ENCODE measurements at regions not wholly inside any gene's neighbourhood (a gene's known extent, or its start where the extent isn't known, plus 50 kb on each side); places are given as distances from the start of the nearest gene placed in this dataset.

DNA sequence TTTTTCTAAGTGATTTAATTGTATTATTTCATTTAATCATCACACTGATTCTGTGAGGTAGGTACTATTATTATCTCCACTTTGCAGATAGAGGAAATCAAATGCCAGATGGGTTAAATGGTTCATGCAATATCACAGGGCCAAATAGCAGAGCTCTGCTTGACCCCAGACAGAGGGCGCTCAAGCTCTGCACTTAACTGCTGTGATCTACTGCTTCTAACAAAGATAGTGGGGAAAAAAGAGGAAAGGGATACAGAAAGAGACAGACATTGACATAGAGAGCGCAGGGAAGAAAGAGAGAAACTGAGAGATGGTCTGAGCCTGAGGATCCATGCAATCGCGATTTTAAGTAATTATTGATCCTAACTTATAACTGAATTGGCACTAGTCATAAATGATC is 279.1 kb upstream of the THRB start:
- no peak overlapping the region for H3K4me3 ChIP-seq
- ATAC-seq (peak; percentile 88), FAIRE-seq (peak; percentile 49), DNase-seq (ENCODE audit: extremely low read depth in 1 of 4, low spot score in 3 of 4) (peak in 3 of 4 experiments; percentile 13 to 56 (median 17))
- no peak overlapping the region for H3K27ac ChIP-seq (ENCODE audit: extremely low read depth, low read depth, low read length)
- H3K27me3 ChIP-seq (ENCODE audit: control insufficient read depth in 2 of 2, insufficient read depth in 2 of 2, low read length in 2 of 2): no peaks in the 10 kb centered on the region
- POLR2A ChIA-PET: interaction anchor here (0.5 to 0.6 kb wide), 2 partner anchors 9 to 771 kb away, joined by 3 read pairs; no protein-coding TSS in a partner anchor
- no peak overlapping the region for H3K9ac ChIP-seq (ENCODE audit: insufficient read depth in 1 of 2, low read depth in 2 of 2, low read length in 2 of 2)
- H3K79me2 ChIP-seq (ENCODE audit: control insufficient read depth, insufficient read depth, low read length): no peaks in the 10 kb centered on the region
- 3% methylated on average over 4 of the region's 4 CpGs for WGBS (ENCODE audit: insufficient coverage, low coverage, missing lambda C conversion rate)
- H3K9me3 ChIP-seq (replicated peaks; ENCODE audit: control insufficient read depth, insufficient read depth, low read depth, low read length): no peaks in the 10 kb centered on the region
- H3K4me1 ChIP-seq (replicated peaks in 1 of 2; ENCODE audit: control insufficient read depth in 2 of 2, insufficient read depth in 2 of 2, low read length in 2 of 2): no peaks in the 10 kb centered on the region
- no peak overlapping the region for H3K4me2 ChIP-seq (ENCODE audit: insufficient read depth, low read length)
- H3K9me1 ChIP-seq (ENCODE audit: control insufficient read depth, insufficient read depth, low read length): no peaks in the 10 kb centered on the region
- in situ Hi-C loops (cut with MboI) (no loop called here), intact Hi-C loops (cut with micrococcal nuclease) (loop anchor here (1.0 kb wide), 1 partner anchor 819 kb away; no protein-coding TSS in a partner anchor)
- CTCF ChIA-PET (ENCODE audit: low intra/inter-chr PET ratio): interaction anchor here (0.7 to 1.2 kb wide), 2 partner anchors 819 to 820 kb away, joined by 3 to 4 read pairs; no protein-coding TSS in a partner anchor
- H2AFZ ChIP-seq (ENCODE audit: low read depth, low read length): no peak overlapping the region
- H4K20me1 ChIP-seq (replicated peaks; ENCODE audit: control insufficient read depth, insufficient read depth, low read length): no peaks in the 10 kb centered on the region
- no peaks in the 10 kb centered on the region for H3K36me3 ChIP-seq (ENCODE audit: control insufficient read depth, insufficient read depth, low read length)
- BruUV-seq (replicated peaks): no TSS peak
- no peak for TF ChIP-seq KLF13 (tag; IDR thresholded peaks at IDR 0.05; ENCODE audit: borderline replicate concordance, low read depth)
- no peak for TF ChIP-seq ZNF507 (tag; conservative IDR thresholded peaks at IDR 0.05)
- no peak for TF ChIP-seq HLTF (IDR thresholded peaks at IDR 0.05)
- TF ChIP-seq, protein P1, sequence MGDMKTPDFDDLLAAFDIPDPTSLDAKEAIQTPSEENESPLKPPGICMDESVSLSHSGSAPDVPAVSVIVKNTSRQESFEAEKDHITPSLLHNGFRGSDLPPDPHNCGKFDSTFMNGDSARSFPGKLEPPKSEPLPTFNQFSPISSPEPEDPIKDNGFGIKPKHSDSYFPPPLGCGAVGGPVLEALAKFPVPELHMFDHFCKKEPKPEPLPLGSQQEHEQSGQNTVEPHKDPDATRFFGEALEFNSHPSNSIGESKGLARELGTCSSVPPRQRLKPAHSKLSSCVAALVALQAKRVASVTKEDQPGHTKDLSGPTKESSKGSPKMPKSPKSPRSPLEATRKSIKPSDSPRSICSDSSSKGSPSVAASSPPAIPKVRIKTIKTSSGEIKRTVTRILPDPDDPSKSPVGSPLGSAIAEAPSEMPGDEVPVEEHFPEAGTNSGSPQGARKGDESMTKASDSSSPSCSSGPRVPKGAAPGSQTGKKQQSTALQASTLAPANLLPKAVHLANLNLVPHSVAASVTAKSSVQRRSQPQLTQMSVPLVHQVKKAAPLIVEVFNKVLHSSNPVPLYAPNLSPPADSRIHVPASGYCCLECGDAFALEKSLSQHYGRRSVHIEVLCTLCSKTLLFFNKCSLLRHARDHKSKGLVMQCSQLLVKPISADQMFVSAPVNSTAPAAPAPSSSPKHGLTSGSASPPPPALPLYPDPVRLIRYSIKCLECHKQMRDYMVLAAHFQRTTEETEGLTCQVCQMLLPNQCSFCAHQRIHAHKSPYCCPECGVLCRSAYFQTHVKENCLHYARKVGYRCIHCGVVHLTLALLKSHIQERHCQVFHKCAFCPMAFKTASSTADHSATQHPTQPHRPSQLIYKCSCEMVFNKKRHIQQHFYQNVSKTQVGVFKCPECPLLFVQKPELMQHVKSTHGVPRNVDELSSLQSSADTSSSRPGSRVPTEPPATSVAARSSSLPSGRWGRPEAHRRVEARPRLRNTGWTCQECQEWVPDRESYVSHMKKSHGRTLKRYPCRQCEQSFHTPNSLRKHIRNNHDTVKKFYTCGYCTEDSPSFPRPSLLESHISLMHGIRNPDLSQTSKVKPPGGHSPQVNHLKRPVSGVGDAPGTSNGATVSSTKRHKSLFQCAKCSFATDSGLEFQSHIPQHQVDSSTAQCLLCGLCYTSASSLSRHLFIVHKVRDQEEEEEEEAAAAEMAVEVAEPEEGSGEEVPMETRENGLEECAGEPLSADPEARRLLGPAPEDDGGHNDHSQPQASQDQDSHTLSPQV (IDR thresholded peaks at IDR 0.05): no peak
- 0 out of 2 replicates have a peak, but pooled peaks have one; percentile 26 for TF ChIP-seq SMC3 (conservative IDR thresholded peaks at IDR 0.05; ENCODE audit: insufficient read depth, low read depth, low read length)
- TF ChIP-seq, protein P2, sequence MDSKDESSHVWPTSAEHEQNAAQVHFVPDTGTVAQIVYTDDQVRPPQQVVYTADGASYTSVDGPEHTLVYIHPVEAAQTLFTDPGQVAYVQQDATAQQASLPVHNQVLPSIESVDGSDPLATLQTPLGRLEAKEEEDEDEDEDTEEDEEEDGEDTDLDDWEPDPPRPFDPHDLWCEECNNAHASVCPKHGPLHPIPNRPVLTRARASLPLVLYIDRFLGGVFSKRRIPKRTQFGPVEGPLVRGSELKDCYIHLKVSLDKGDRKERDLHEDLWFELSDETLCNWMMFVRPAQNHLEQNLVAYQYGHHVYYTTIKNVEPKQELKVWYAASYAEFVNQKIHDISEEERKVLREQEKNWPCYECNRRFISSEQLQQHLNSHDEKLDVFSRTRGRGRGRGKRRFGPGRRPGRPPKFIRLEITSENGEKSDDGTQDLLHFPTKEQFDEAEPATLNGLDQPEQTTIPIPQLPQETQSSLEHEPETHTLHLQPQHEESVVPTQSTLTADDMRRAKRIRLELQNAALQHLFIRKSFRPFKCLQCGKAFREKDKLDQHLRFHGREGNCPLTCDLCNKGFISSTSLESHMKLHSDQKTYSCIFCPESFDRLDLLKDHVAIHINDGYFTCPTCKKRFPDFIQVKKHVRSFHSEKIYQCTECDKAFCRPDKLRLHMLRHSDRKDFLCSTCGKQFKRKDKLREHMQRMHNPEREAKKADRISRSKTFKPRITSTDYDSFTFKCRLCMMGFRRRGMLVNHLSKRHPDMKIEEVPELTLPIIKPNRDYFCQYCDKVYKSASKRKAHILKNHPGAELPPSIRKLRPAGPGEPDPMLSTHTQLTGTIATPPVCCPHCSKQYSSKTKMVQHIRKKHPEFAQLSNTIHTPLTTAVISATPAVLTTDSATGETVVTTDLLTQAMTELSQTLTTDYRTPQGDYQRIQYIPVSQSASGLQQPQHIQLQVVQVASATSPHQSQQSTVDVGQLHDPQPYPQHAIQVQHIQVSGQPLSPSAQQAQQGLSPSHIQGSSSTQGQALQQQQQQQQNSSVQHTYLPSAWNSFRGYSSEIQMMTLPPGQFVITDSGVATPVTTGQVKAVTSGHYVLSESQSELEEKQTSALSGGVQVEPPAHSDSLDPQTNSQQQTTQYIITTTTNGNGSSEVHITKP (IDR thresholded peaks at IDR 0.05; ENCODE audit: partially characterized antibody): no peak
- no peak for TF ChIP-seq ZNF780A (CRISPR knock-in tag; IDR thresholded peaks at IDR 0.05)
- TF ChIP-seq, protein P3, sequence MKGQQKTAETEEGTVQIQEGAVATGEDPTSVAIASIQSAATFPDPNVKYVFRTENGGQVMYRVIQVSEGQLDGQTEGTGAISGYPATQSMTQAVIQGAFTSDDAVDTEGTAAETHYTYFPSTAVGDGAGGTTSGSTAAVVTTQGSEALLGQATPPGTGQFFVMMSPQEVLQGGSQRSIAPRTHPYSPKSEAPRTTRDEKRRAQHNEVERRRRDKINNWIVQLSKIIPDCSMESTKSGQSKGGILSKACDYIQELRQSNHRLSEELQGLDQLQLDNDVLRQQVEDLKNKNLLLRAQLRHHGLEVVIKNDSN (CRISPR knock-in tag; IDR thresholded peaks at IDR 0.05): no peak
- no peak for TF ChIP-seq ZC3H11A (IDR thresholded peaks at IDR 0.05; ENCODE audit: low read depth, low read length)
- TF ChIP-seq ZNF589 (CRISPR knock-in tag; IDR thresholded peaks at IDR 0.05; ENCODE audit: low read depth): no peak
- TF ChIP-seq PYGO2 (tag; IDR thresholded peaks at IDR 0.05): no peak
- TF ChIP-seq ZNF561 (CRISPR knock-in tag; conservative IDR thresholded peaks at IDR 0.05): no peak

Measured in K562 (cell line).